ENCODE measurements at regions not wholly inside any gene's neighbourhood (a gene's known extent, or its start where the extent isn't known, plus 50 kb on each side); places are given as distances from the start of the nearest gene placed in this dataset.

DNA sequence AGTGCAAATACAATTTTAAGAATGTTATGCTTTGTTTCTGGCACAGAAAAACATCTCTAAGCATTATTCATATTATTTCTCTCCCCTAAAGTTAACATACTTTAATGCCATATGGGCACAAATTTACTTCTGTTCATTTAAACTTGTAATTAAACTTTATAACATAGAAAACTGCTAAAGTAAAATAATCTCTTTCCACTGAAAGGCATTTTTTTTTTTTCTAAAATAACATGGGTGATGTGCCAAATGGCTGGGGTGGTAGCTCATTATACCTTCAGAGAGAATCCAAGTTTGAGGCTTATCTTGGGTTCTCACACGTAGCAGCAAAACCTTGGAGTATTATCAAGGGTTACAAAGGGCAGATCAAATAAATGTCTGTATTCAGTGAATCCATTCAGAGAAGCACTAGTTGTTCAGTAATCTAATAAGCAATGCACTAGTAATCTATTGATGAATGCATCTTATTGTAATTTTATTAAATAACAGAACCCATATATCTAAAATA lies 257.6 kb upstream of the POU5F2 start:
- 19 to 42% (median 30%) methylated on average over 1 of the region's 1 CpG for WGBS, 5 donors
- intact Hi-C loops (cut with DNase I; ENCODE audit: low total_unique reads) = no loop called here

DNA sequence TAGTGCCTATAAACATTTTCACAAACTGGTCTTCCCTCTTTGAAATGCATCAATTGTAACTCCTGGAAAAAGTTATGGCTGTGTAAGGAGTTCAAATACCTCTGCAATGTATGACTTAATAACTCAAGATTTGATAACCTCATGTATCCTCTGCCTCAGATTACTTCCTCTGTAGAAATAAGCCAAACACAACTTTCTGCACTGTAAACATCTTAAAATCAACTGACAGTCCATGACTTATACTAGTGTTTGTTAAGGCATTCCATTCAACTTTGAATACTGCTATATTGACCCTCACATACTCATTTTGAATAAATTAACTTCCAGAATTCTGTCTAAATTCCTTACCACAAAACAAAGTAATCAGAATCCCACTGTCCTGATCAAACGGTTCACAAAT lies 256.2 kb upstream of the POU5F2 start:
- no peak overlapping the region for H3K4me3 ChIP-seq
- no peak for TF ChIP-seq EP300 (IDR thresholded peaks at IDR 0.05)
- TF ChIP-seq, protein P1, sequence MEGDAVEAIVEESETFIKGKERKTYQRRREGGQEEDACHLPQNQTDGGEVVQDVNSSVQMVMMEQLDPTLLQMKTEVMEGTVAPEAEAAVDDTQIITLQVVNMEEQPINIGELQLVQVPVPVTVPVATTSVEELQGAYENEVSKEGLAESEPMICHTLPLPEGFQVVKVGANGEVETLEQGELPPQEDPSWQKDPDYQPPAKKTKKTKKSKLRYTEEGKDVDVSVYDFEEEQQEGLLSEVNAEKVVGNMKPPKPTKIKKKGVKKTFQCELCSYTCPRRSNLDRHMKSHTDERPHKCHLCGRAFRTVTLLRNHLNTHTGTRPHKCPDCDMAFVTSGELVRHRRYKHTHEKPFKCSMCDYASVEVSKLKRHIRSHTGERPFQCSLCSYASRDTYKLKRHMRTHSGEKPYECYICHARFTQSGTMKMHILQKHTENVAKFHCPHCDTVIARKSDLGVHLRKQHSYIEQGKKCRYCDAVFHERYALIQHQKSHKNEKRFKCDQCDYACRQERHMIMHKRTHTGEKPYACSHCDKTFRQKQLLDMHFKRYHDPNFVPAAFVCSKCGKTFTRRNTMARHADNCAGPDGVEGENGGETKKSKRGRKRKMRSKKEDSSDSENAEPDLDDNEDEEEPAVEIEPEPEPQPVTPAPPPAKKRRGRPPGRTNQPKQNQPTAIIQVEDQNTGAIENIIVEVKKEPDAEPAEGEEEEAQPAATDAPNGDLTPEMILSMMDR (IDR thresholded peaks at IDR 0.05) = no peak
- no peak for TF ChIP-seq POLR2AphosphoS5 (IDR thresholded peaks at IDR 0.05)
- no peak for TF ChIP-seq POLR2A (IDR thresholded peaks at IDR 0.05)
- WGBS, 5 donors = 50 to 77% (median 66%) methylated on average over 1 of the region's 1 CpG
- H3K4me1 ChIP-seq = no peaks in the 10 kb centered on the region
- H3K27ac ChIP-seq = no peak overlapping the region
- DNase-seq = no peak
- H3K9me3 ChIP-seq = peaks cover 0 to 15% (median 0%) of the 10 kb centered on the region in 4 donors
- intact Hi-C loops (cut with DNase I; ENCODE audit: low total_unique reads) = no loop called here
- no peaks in the 10 kb centered on the region for H3K27me3 ChIP-seq
- no peaks in the 10 kb centered on the region for H3K36me3 ChIP-seq

More for the DNA sequence above, 257.6 kb upstream of the POU5F2 start:
- Histone ChIP-seq H3K27me3 (no peaks in the 10 kb centered on the region), H3K9me3 (peaks cover 0 to 15% (median 0%) of the 10 kb centered on the region in 4 donors), H3K4me1 (no peaks in the 10 kb centered on the region), H3K27ac (no peak overlapping the region), H3K4me3 (no peak overlapping the region), H3K36me3 (no peaks in the 10 kb centered on the region)
- DNase-seq = no peak
- TF ChIP-seq, protein P1 (IDR thresholded peaks at IDR 0.05) = no peak
- TF ChIP-seq POLR2AphosphoS5 (IDR thresholded peaks at IDR 0.05) (no peak), EP300 (IDR thresholded peaks at IDR 0.05) (no peak), POLR2A (IDR thresholded peaks at IDR 0.05) (no peak)

DNA sequence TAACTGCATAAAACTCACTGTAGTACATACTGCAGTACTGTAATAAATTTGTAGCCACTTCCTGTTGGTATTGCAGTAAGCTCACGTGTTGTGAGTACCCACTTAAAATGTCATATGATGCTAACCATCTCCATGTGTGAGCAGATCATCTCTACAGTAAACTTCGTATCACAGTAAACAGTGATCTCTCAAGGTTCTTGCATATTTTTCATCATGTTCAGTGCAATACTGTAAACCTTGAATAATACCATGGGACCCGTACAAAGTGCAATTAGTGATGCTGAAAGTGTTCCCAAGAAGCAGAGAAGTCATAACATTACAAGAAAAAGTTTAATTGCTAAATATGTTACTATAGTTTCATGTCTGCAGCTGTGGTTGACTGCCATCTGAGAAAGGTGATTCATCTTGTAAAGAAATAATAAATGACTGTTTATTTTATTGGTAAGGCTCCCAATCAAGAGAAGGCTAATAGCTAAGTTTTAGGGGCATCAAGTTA lies 253.8 kb upstream of the POU5F2 start:
- H3K9me3 ChIP-seq = no peaks in the 10 kb centered on the region
- no peaks in the 10 kb centered on the region for H3K36me3 ChIP-seq
- WGBS, 5 donors = 62 to 79% (median 74%) methylated on average over 3 of the region's 3 CpGs
- H3K4me1 ChIP-seq = peaks cover 0 to 7% (median 2%) of the 10 kb centered on the region in 4 donors
- H3K4me3 ChIP-seq = no peak overlapping the region
- no peak overlapping the region for H3K27ac ChIP-seq
- no peaks in the 10 kb centered on the region for H3K27me3 ChIP-seq
- DNase-seq = no peak
- TF ChIP-seq POLR2AphosphoS5 (IDR thresholded peaks at IDR 0.05) (no peak), POLR2A (IDR thresholded peaks at IDR 0.05) (no peak), EP300 (IDR thresholded peaks at IDR 0.05) (no peak)
- TF ChIP-seq, protein P1 (IDR thresholded peaks at IDR 0.05) = no peak
- intact Hi-C loops (cut with DNase I; ENCODE audit: low total_unique reads) = no loop called here

DNA sequence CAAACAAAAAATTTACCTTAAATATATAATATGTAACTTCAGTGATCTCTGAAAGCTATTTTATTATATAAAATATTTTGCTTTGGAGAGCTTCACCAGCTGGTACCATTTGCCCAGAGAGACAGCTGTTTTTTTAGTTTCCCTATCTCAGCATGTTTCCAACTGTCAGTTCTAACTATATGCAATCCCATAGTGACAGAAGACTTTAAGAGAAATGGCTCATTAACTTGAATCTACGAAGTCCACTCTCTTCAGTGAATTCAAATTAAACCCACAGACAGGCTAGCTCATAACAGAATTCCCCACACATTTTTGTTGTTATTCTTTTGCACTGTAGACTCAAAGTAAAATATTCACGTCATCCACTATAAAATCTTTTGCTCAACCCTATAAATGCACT lies 251.8 kb upstream of the POU5F2 start:
- no peaks in the 10 kb centered on the region for H3K36me3 ChIP-seq
- peaks cover 0 to 7% (median 2%) of the 10 kb centered on the region in 4 donors for H3K4me1 ChIP-seq
- H3K27me3 ChIP-seq = no peaks in the 10 kb centered on the region
- intact Hi-C loops (cut with DNase I; ENCODE audit: low total_unique reads) = no loop called here
- DNase-seq = no peak
- no peak for TF ChIP-seq POLR2A (IDR thresholded peaks at IDR 0.05)
- no peak for TF ChIP-seq POLR2AphosphoS5 (IDR thresholded peaks at IDR 0.05)
- no peak for TF ChIP-seq EP300 (IDR thresholded peaks at IDR 0.05)
- TF ChIP-seq, protein P1 (IDR thresholded peaks at IDR 0.05) = no peak
- H3K4me3 ChIP-seq = no peak overlapping the region
- H3K27ac ChIP-seq = no peak overlapping the region
- WGBS, 5 donors = 88 to 94% (median 92%) methylated on average over 2 of the region's 2 CpGs
- no peaks in the 10 kb centered on the region for H3K9me3 ChIP-seq
